B cell (primary cell): ENCODE measurements at regions not wholly inside any gene's neighbourhood (a gene's known extent, or its start where the extent isn't known, plus 50 kb on each side); places are given as distances from the start of the nearest gene placed in this dataset.

ENCODE experiments used
- ATAC-seq: fragments of 200-7000 bp; cut with Tn5 transposase; one replicate; pipeline ENCODE4 v1.10.0; 2021; ENCODE audit warnings: low read depth, mild to moderate bottlenecking, moderate number of reproducible peaks, moderate library complexity
- CTCF ChIA-PET: fragments of 350-600 bp; sonication (Branson Sonifier 250); formaldehyde crosslinking; loops from one replicate; lab custom pipeline; 2021; ENCODE audit warnings: antibody characterized with exemption, inconsistent platforms; lab: Charles Lee
- POLR2A ChIA-PET: fragments of 350-600 bp; sonication (Branson Sonifier 250); formaldehyde crosslinking; loops from one replicate; lab custom pipeline; 2021; ENCODE audit warnings: antibody characterized with exemption; lab: Charles Lee
- DNase-seq: peaks from one replicate; pipeline ENCODE4 v3.0.0; 2013
- H2AFZ ChIP-seq: 2 replicates; pipeline ENCODE4 v1.6.1; 2012; ENCODE audit warnings: mild to moderate bottlenecking, low read depth, low read length; ENCODE audit not compliant: insufficient read depth, poor library complexity, severe bottlenecking
- H3K27ac ChIP-seq, 2 donors: 1 replicate in 1 of 2; 2 replicates in 1 of 2; pipeline ENCODE4 v1.5.1; 2012 to 2013; ENCODE audit warnings: low read length in 2 of 2, mild to moderate bottlenecking in 2 of 2, moderate library complexity in 1 of 2
- H3K27me3 ChIP-seq, 4 experiments: fragments of 200-600 bp in 1 of 4; sonication (generic) in 1 of 4; replicated peaks in 1 of 4; 1 replicate in 2 of 4; 2 replicates in 2 of 4; pipeline versions ENCODE4 v1.6.1 to v1.7.0; 2013 to 2016; ENCODE audit warnings: low read length in 3 of 4, mild to moderate bottlenecking in 2 of 4, mixed read lengths in 1 of 4, moderate library complexity in 1 of 4; ENCODE audit not compliant: insufficient read depth in 4 of 4, control insufficient read depth in 3 of 4; ENCODE audit errors: control extremely low read depth in 1 of 4
- H3K36me3 ChIP-seq, 2 experiments: replicated peaks in 1 of 2; 1 replicate in 1 of 2; 2 replicates in 1 of 2; pipeline versions ENCODE4 v1.6.1 to v1.7.1; 2013; ENCODE audit warnings: low read length in 1 of 2; ENCODE audit not compliant: insufficient read depth in 2 of 2, control insufficient read depth in 1 of 2; ENCODE audit errors: control extremely low read depth in 1 of 2, extremely low read depth in 1 of 2
- H3K4me1 ChIP-seq, 2 donors: fragments of 200-600 bp in 1 of 2; sonication (generic) in 1 of 2; 1 replicate in 1 of 2; 2 replicates in 1 of 2; pipeline versions ENCODE4 v1.5.1 to v1.6.1; 2013 to 2017; ENCODE audit warnings: low read length in 2 of 2; ENCODE audit not compliant: control insufficient read depth in 2 of 2, insufficient read depth in 2 of 2
- H3K4me2 ChIP-seq: replicated peaks from 2 replicates; pipeline ENCODE3; 2012; ENCODE audit warnings: mild to moderate bottlenecking, low read depth, low read length; ENCODE audit not compliant: poor library complexity, severe bottlenecking
- H3K4me3 ChIP-seq, 5 experiments: fragments of 200-600 bp in 1 of 5; sonication (generic) in 1 of 5; 1 replicate in 3 of 5; 2 replicates in 2 of 5; pipeline versions ENCODE4 v1.5.1 to v1.7.0; 2011 to 2016; ENCODE audit warnings: low read length in 4 of 5, mild to moderate bottlenecking in 4 of 5, low read depth in 2 of 5, control low read depth in 1 of 5, moderate library complexity in 1 of 5; ENCODE audit not compliant: insufficient read depth in 1 of 5; ENCODE audit errors: control extremely low read depth in 1 of 5, extremely low read depth in 1 of 5
- H3K79me2 ChIP-seq: fragments of 200-600 bp; sonication (generic); one replicate; pipeline ENCODE4 v1.6.0; 2016; ENCODE audit warnings: low read length; ENCODE audit not compliant: control insufficient read depth, insufficient read depth
- H3K9ac ChIP-seq: fragments of 200-600 bp; sonication (generic); 2 replicates; pipeline ENCODE4 v1.6.1; 2017; ENCODE audit warnings: mild to moderate bottlenecking, low read length, moderate library complexity
- H3K9me3 ChIP-seq, 3 donors: one replicate each; pipeline versions ENCODE4 v1.6.1 to v1.7.1; 2013; ENCODE audit warnings: low read length in 2 of 3; ENCODE audit not compliant: control insufficient read depth in 2 of 3, insufficient read depth in 1 of 3; ENCODE audit errors: control extremely low read depth in 1 of 3
- H4K20me1 ChIP-seq: 2 replicates; pipeline ENCODE4 v1.6.0; 2012; ENCODE audit warnings: mild to moderate bottlenecking, low read length; ENCODE audit not compliant: insufficient read depth, control insufficient read depth, poor library complexity, severe bottlenecking
- H3K27ac Mint-ChIP-seq: one replicate; pipeline ENCODE4 v1.8.0; 2021; ENCODE audit warnings: mixed read lengths
- H3K27me3 Mint-ChIP-seq: one replicate; pipeline ENCODE4 v1.8.0; 2021; ENCODE audit warnings: mixed read lengths
- H3K4me1 Mint-ChIP-seq: one replicate; pipeline ENCODE4 v1.8.0; 2021; ENCODE audit warnings: mixed read lengths
- H3K4me3 Mint-ChIP-seq: one replicate; pipeline ENCODE4 v1.8.0; 2021; ENCODE audit warnings: mixed read lengths
- H3K9me3 Mint-ChIP-seq: one replicate; pipeline ENCODE4 v1.8.0; 2022; ENCODE audit warnings: mixed read lengths; ENCODE audit not compliant: insufficient read depth
- CTCF ChIP-seq: fragments of 200-600 bp; IDR thresholded peaks from one replicate; pipeline ENCODE4 v1.8.0; 2022; ENCODE audit warnings: antibody characterized with exemption, mild to moderate bottlenecking
- EZH2 ChIP-seq: IDR thresholded peaks from 2 replicates; pipeline ENCODE4 v1.6.1; 2012; ENCODE audit warnings: borderline replicate concordance, low read depth, mild to moderate bottlenecking, moderate library complexity, low read length; ENCODE audit not compliant: insufficient read depth, poor library complexity, severe bottlenecking
- WGBS: methylation state at CpG from one replicate; pipeline ENCODE4 v1.1.5; 2013; ENCODE audit warnings: missing lambda C conversion rate; ENCODE audit not compliant: insufficient coverage; 5-methylcytosine and 5-hydroxymethylcytosine counted together
- intact Hi-C: fragments of 100-400 bp; cut with micrococcal nuclease; formaldehyde crosslinking; loops from one replicate; pipeline ENCODE4 v1.10.0; 2022

GRCh38 chr12:85369365-85370154 lies 89.5 kb downstream of the ALX1 start:
- Histone ChIP-seq H3K27ac (no peak overlapping the region), H3K9me3 (no peaks in the 10 kb centered on the region), H4K20me1 (no peaks in the 10 kb centered on the region), H3K79me2 (no peaks in the 10 kb centered on the region), H3K4me1 (no peaks in the 10 kb centered on the region), H3K36me3 (no peaks in the 10 kb centered on the region), H3K4me3 (no peak overlapping the region), H3K9ac (no peak overlapping the region), H3K27me3 (no peaks in the 10 kb centered on the region), H3K4me2 (no peak overlapping the region), H2AFZ (no peak overlapping the region)
- no CpG with 5 or more reads among the region's 4 CpGs for WGBS
- Mint-ChIP-seq H3K27ac (no peak overlapping the region), H3K4me3 (no peak overlapping the region), H3K9me3 (no peaks in the 10 kb centered on the region), H3K4me1 (no peaks in the 10 kb centered on the region), H3K27me3 (no peaks in the 10 kb centered on the region)
- CTCF ChIA-PET: no interaction called here
- ATAC-seq: no peak
- intact Hi-C loops: no loop called here
- DNase-seq: no peak
- POLR2A ChIA-PET: no interaction called here
- TF ChIP-seq CTCF: no peak
- no peak for TF ChIP-seq EZH2

GRCh38 chr12:85373045-85373444 lies 93.0 kb downstream of the ALX1 start:
- Mint-ChIP-seq H3K9me3 (no peaks in the 10 kb centered on the region), H3K4me1 (no peaks in the 10 kb centered on the region), H3K27ac (no peak overlapping the region), H3K4me3 (no peak overlapping the region), H3K27me3 (no peaks in the 10 kb centered on the region)
- intact Hi-C loops: no loop called here
- H3K4me1 ChIP-seq: no peaks in the 10 kb centered on the region
- no peaks in the 10 kb centered on the region for H3K79me2 ChIP-seq
- no peak overlapping the region for H3K4me3 ChIP-seq
- H3K4me2 ChIP-seq: no peak overlapping the region
- no peak overlapping the region for H3K27ac ChIP-seq
- no peaks in the 10 kb centered on the region for H4K20me1 ChIP-seq
- WGBS: no CpG with 5 or more reads among the region's 4 CpGs
- ChIA-PET POLR2A (no interaction called here), CTCF (no interaction called here)
- H3K9me3 ChIP-seq: no peaks in the 10 kb centered on the region
- H3K9ac ChIP-seq: no peak overlapping the region
- no peaks in the 10 kb centered on the region for H3K27me3 ChIP-seq
- TF ChIP-seq CTCF (no peak), EZH2 (no peak)
- H2AFZ ChIP-seq: no peak overlapping the region
- no peak for ATAC-seq
- H3K36me3 ChIP-seq: no peaks in the 10 kb centered on the region
- DNase-seq: no peak
